T-helper 2 cell treated with Interferon-gamma antibody and Interleukin-4, amounts not matched to agents 5 μg/mL and 100 μg/mL, for 36 hours (primary cell): ENCODE measurements at regions not wholly inside any gene's neighbourhood (a gene's known extent, or its start where the extent isn't known, plus 50 kb on each side); places are given as distances from the start of the nearest gene placed in this dataset.
A peak's percentile ranks its signal among the peaks of the same experiment; 100 is the strongest.
"Not testable (repeated sequence)": the region's sequence is repeated elsewhere in the genome, so short reads cannot be mapped to it uniquely, and the experiment has no call there.

Experiments
- DNase-seq: peaks from one replicate; pipeline ENCODE4 v3.0.0; 2021; ENCODE audit warnings: low spot score
- H3K27ac Mint-ChIP-seq: one replicate; pipeline ENCODE4 v1.8.0; 2021; ENCODE audit warnings: mild to moderate bottlenecking, mixed read lengths
- H3K27me3 Mint-ChIP-seq: one replicate; pipeline ENCODE4 v1.8.0; 2021; ENCODE audit warnings: low read depth, mixed read lengths
- H3K36me3 Mint-ChIP-seq: one replicate; pipeline ENCODE4 v1.8.0; 2021; ENCODE audit warnings: low read depth, mixed read lengths
- H3K4me1 Mint-ChIP-seq: one replicate; pipeline ENCODE4 v1.8.0; 2021; ENCODE audit warnings: low read depth, mixed read lengths
- H3K4me3 Mint-ChIP-seq: one replicate; pipeline ENCODE4 v1.8.0; 2022; ENCODE audit warnings: mild to moderate bottlenecking, moderate library complexity, mixed read lengths
- H3K9me3 Mint-ChIP-seq: one replicate; pipeline ENCODE4 v1.8.0; 2021; ENCODE audit warnings: mixed read lengths

DNA sequence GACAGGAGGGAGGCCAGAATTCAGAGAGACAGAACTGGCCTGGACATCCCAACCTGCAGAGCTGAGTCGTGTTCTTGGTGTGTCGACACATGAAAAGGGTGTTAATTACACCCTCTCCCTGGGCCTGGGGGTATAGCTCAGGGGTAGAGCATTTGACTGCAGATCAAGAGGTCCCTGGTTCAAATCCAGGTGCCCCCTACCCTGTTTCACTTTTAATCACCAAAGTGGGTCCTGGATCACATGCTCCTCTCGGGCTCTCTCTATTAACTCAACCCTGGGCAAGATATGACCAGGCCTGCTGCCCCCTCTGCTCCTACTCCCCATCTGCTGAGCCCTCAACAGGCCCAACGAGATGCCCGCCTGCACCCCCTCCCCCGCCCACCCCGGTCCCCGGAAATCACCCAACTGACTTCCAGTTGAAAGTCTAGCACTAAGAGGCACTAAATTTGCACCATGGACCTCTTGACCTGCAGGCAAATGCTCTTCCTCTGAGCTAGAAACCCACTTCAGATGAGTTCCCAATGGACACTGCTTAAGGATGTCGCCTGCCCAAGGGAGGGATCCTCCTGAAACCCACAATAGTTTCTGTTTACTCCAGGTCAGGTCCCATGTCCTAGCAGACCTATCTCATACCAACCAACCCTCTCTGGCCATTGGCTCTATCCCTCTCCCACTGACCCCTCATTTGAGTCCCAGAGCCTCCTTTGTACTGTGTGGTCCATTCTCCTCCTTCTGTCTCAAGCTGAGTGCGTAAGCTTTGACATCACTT, 137.6 kb downstream of the ZNF467 start:
- Mint-ChIP-seq H3K36me3 (no peaks in the 10 kb centered on the region), H3K27ac (no peak overlapping the region), H3K9me3 (no peaks in the 10 kb centered on the region), H3K4me1 (no peaks in the 10 kb centered on the region), H3K4me3 (no peak overlapping the region), H3K27me3 (peaks cover 1% of the 10 kb centered on the region)
- no peak for DNase-seq

DNA sequence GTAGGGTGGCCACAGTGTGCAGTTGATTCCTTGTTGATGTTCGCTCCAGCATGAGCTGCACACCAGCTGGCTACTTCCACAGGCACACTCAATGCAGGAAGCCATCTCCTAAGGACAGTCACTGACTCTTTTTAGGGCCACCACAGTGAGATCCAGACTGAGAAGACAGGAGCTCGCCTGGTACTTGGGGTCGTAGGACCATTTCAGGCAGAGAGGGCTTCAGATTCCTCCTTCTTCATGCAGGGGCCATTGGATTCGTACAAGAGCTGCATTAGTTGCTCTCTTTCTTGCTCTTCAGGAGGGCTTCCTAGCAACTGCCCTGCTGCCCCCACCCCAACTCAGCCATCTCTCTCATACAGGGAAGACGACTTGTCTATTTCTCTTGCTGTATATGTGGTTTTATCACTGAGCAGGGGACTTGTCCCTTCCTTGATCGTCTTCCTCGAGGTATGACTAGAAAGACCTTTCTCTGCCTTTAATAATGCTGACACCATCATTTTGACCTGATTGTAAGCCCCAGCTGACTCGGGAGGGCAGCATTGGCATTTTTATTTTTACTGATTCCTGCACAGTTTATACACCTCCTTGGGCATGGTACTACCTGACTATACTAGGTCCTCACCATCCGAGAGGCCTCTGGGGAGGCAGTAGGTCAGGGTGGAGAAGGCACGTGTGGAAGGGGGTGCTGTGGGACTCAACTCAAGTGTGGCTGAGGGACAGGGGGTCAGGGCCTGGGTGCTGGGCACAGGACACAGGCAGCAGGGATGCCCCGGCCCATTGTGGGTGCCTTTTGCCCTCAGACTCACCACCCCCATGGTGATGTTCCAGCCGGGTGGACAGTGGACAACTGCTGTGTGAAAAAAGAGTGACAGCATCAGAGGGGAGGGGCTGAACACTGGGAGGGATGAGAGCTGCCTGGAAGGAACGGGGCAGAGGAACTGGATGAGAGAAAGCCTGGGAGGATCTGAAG, 136.7 kb upstream of the ZNF746 start:
- Mint-ChIP-seq H3K36me3 (no peaks in the 10 kb centered on the region), H3K27ac (no peak overlapping the region), H3K27me3 (peaks cover 1% of the 10 kb centered on the region), H3K4me1 (no peaks in the 10 kb centered on the region), H3K4me3 (no peak overlapping the region), H3K9me3 (no peaks in the 10 kb centered on the region)
- DNase-seq: no peak

DNA sequence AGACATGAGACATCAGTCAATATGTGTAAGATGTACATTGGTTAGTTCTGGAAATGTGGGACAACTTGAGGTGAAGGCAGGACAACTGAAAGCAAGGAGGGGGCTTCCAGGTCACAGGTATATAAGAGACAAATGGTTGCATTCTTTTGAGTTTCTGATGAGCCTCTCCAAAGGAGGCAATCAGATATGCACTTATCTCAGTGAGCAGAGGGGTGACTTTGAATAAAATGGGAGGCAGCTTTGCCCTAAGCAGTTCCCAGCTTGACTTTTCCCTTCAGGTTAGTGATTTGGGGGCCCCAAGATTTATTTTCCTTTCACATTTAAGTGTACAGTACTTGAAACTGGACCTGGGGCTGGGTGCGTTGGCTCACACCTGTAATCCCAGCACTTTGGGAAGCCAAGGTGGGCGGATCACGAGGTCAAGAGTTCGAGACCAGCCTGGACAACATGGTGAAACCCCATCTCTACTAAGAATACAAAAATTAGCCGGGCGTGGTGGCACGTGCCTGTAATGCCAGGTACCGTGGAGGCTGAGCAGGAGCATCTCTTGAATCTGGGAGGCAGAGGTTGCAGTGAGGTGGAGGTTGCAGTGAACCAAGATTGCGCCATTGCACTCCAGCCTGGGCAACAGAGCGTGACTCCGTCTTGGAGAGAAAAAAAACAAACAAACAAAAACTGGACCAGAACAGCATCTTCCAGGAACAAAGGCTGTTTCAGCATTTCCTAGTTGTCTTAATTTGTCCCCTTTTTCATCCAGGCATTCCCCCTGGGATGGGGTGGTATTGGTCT, 130.9 kb upstream of the ZNF746 start:
- H3K36me3 Mint-ChIP-seq, DNase-seq, H3K4me3 Mint-ChIP-seq, H3K4me1 Mint-ChIP-seq, H3K27ac Mint-ChIP-seq, H3K9me3 Mint-ChIP-seq: not testable (repeated sequence)
- peaks cover 15% of the 10 kb centered on the region for H3K27me3 Mint-ChIP-seq

DNA sequence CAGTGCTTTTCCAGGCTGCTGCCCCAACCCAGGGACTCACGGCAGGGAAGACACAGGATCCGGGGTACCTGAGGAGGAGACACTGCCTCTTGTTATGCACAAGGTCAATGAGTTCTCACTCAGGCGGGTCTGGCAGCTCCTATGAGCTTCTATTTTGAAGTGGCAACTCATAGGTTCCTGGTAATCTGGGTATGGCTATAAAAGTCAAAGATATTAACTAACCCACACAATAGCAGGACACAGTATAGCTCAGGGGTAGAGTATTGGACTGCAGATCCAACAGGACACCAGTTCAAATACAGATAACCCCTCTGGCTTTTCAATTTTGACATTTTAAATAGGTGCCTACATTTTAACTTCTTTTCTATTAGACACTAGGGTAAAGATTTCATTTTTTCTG, 130.3 kb upstream of the ZNF746 start:
- Mint-ChIP-seq H3K4me3 (no peak overlapping the region), H3K27ac (no peak overlapping the region), H3K4me1 (peaks cover 10% of the 10 kb centered on the region), H3K9me3 (no peaks in the 10 kb centered on the region), H3K27me3 (peaks cover 15% of the 10 kb centered on the region), H3K36me3 (peaks cover 3% of the 10 kb centered on the region)
- DNase-seq: no peak

DNA sequence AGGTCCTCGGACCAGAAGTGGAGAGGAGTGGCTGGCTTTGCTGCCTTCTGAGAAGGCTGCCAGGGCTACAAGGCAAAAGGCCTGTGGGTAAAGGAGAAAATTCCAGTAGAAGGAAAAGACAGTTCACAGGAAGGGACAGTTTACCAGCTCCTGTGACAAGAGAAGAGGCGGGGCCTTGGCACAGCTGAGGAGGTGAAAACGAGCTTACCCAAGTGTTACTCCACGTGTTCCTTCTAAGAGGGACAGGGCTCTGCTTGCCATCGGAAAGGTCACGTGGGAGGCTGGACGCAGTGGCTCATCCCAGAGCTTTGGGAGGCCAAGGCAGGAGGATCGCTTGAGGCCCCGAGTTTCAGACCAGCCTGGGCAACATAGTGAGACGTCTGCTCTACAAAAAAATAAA, 129.4 kb upstream of the ZNF746 start:
- Mint-ChIP-seq H3K4me1 (peaks cover 19% of the 10 kb centered on the region), H3K4me3 (no peak overlapping the region), H3K27me3 (peaks cover 15% of the 10 kb centered on the region), H3K9me3 (no peaks in the 10 kb centered on the region), H3K27ac (no peak overlapping the region), H3K36me3 (peaks cover 5% of the 10 kb centered on the region)
- DNase-seq: no peak

DNA sequence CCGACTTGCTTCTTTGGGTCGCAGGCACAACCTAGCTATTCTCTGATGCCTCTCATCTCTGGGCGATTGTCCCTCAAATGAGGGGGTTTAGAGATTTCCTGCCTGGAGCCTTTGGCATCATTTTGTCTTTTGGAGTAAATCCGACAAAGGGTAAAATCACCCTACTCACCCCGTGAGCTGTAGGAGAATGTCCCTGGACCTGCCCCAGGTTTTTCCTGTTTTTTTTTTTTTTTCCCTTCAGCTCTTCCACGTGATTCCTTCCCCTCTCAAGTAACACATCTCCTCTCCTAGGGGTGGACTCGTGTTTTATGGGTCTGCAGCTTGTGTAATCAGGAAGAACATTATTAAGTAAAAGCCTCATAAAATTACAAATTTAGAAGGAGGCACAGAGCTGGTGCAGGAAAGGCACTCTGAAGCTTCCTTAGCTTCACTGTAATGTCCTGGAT, 128.4 kb upstream of the ZNF746 start:
- peaks cover 26% of the 10 kb centered on the region for H3K4me1 Mint-ChIP-seq
- H3K36me3 Mint-ChIP-seq: peaks cover 14% of the 10 kb centered on the region
- no peaks in the 10 kb centered on the region for H3K9me3 Mint-ChIP-seq
- H3K4me3 Mint-ChIP-seq: peak overlapping the region; percentile 10
- peaks cover 15% of the 10 kb centered on the region for H3K27me3 Mint-ChIP-seq
- H3K27ac Mint-ChIP-seq: peak overlapping the region; percentile 9
- no peak for DNase-seq

DNA sequence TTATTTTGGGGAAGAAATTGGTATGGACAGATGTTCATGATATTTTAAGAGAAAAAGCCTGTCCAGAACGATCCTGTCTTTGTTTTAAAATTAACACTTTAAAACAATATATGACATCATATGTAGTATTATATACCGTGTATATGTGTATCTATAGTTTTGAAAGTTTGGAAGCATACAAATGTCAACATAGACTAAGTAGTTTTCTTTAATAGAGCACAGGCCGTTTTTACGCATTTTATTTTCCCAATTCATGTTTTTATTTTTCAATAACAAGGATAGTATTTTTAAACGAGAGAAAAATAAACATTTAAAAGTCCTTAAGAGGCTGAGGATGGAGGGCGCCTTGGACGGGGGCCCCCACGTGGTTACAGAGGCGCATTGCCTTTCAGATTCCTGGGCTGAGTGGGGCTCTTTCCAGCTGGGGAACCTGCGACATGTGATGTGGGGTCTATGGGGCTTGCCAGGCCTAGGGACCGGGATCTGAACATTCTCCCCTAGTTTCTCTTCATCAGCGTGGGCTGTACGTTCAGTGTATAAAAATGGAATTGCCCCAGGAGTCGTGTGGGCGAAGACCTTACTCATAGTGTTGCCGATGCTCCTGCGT, 127.8 kb upstream of the ZNF746 start:
- Mint-ChIP-seq H3K4me3 (peak overlapping the region; percentile 87), H3K36me3 (peaks cover 19% of the 10 kb centered on the region), H3K27me3 (peaks cover 15% of the 10 kb centered on the region), H3K27ac (peak overlapping the region; percentile 9), H3K4me1 (peaks cover 29% of the 10 kb centered on the region), H3K9me3 (no peaks in the 10 kb centered on the region)
- DNase-seq: peak; percentile 50

DNA sequence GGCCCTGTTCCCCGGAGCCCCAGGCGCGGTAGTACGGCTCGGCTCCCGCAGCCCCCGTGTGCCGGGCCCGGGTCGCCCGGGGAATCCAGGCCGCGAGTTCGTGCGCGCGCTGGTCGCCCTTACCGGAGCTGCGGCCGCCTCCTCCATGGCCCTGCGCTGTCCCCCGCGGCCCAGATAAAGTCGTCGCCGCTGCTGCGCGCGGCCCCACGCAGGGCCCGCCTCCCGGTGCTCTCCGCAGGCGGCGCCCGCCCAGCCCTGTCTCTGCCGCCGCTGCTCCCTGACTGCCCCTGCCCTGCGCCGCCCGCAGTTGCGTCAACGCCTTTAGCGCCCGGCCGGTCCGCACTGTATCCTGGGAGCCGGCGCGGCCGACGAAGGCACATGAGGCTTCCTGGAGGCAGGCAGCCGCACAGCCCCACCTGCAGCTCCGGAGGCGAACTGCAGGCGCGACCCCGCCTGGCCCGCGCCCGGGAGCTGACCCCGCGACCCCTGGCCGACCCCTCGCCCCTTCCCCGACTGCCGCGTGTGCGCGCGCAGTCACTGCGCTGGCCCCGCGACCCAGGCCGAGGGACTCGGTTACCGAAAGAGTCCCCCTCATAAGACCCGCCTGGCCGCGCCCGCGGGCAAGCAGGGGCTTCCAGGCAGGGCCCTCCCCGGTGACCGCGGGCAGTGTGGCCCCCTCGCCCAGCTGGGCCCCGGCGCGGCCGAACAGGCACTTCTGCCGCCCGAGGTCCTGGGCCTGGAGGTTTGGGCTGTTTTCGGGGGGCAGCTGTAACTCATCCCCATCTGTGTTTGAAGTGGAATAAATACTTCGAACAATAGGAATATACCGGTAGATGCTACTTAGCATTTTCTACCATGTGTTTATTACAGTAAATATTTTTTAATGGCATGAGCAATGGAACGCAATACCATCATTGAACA, 127.1 kb upstream of the ZNF746 start:
- H3K4me1 Mint-ChIP-seq: peaks cover 29% of the 10 kb centered on the region
- H3K4me3 Mint-ChIP-seq: peak overlapping the region; percentile 87
- peaks cover 26% of the 10 kb centered on the region for H3K36me3 Mint-ChIP-seq
- peak; percentile 96 for DNase-seq
- H3K27me3 Mint-ChIP-seq: peaks cover 15% of the 10 kb centered on the region
- peak overlapping the region; percentile 91 for H3K27ac Mint-ChIP-seq
- no peaks in the 10 kb centered on the region for H3K9me3 Mint-ChIP-seq

DNA sequence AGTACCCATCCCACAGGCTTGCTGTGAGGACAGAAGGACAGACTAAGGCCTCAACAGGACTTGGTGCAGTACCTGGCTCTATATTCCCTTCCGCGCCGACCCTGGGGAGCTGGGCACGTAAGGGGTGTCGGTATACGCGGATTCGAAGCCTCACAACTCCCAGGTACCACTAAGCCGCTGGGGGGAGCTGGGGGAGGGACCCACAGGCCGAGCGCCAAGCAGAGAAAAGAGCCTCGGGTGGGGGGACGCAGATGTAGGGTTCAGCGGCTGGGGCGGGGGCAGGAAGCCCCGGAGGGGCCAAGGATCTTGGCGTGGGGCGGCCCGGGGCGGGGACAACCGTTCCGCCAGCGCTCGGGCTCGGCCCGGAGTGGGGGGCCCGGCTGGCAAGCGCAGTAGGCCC, 126.4 kb upstream of the ZNF746 start:
- H3K36me3 Mint-ChIP-seq: peaks cover 32% of the 10 kb centered on the region
- no peaks in the 10 kb centered on the region for H3K9me3 Mint-ChIP-seq
- peaks cover 29% of the 10 kb centered on the region for H3K4me1 Mint-ChIP-seq
- DNase-seq: peak; percentile 18
- H3K27me3 Mint-ChIP-seq: peaks cover 15% of the 10 kb centered on the region
- H3K27ac Mint-ChIP-seq: peak overlapping the region; percentile 90
- peak overlapping the region; percentile 86 for H3K4me3 Mint-ChIP-seq

DNA sequence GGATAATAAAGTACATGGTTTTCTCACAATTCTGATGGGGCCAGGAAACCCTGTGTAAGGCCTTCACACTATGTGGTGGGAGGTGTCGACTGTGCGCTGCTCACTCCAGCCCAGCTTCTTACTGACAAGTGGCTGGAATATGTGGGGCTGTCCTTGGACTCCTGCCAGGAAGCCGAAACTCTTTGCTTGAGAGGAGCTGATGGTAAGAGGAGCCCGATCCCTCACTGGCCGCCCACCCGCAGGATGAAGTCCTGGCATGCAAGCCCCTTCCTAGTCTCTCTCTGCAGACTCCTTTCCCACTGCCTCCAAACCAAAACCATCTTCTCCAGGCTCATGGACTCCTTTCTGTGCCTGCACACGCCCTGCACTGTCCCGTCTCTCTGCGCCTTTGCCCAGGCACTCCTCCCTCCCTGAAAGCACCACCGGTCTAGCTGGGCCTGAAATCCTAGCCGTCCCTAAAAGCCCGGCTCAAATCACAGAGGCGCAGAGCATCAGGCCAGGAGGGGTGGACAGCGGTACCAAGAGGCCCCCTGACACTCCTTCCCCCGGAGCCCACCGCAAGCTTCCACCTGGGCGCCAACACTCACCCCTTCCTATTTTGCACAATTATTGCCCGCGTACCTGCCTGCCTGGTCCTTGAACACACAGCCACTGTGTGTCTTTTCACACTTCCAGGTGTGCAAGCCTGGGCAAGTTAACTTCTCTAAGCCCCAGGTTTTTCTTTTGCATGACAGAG, 125.8 kb upstream of the ZNF746 start:
- H3K4me1 Mint-ChIP-seq: peaks cover 29% of the 10 kb centered on the region

DNA sequence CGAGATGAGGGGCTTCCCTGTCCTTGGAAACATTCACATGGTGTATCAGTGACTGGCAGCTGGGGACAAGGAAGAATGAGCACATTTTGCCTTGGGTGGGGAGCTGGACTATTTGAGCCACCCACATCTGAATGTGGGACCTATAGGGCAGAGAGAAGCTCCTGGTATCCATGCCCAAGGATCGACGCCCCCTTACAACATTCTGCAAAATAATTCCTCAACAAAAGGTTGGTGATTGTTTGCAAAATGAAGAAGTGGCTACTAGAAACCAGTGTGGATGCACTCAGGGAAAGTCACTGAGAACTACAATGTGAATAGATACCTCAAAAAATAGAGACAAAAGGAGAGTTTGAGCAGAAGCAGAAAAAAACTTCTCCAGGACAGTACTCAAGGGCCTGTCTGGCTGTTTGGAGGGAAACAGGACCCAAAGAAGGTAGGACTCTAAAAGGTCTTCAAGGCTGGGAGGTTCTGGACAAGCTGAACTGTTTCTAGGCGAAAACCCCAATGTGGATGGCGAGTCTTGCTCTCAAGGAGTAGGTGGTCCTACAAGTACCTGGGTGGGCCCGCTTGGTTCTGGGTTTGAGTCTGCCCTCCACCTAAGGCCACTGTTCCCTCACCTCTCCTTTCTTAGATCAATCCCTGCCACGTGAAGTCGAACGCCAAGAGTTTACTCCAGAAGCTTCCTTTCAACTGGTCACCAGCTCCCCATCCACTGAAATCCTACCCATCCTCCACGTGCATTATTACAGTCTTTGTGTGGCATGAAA, 125.0 kb upstream of the ZNF746 start:
- H3K4me1 Mint-ChIP-seq: peaks cover 29% of the 10 kb centered on the region
- peaks cover 5% of the 10 kb centered on the region for H3K27me3 Mint-ChIP-seq
- H3K9me3 Mint-ChIP-seq: no peaks in the 10 kb centered on the region
- H3K27ac Mint-ChIP-seq: peak overlapping the region; percentile 19
- H3K4me3 Mint-ChIP-seq: peak overlapping the region; percentile 86
- no peak for DNase-seq
- peaks cover 41% of the 10 kb centered on the region for H3K36me3 Mint-ChIP-seq

More for the DNA sequence above, 125.8 kb upstream of the ZNF746 start:
- Mint-ChIP-seq H3K36me3 (peaks cover 35% of the 10 kb centered on the region), H3K4me3 (peak overlapping the region; percentile 86), H3K27ac (peak overlapping the region; percentile 90)
- H3K9me3 Mint-ChIP-seq, DNase-seq, H3K27me3 Mint-ChIP-seq: not testable (repeated sequence)
